ENCODE measurements at regions not wholly inside any gene's neighbourhood (a gene's known extent, or its start where the extent isn't known, plus 50 kb on each side); places are given as distances from the start of the nearest gene placed in this dataset.

GRCh38 chr18:51527826-51528225, 330.3 kb upstream of the MEX3C start:
- POLR2A ChIA-PET = no interaction called here
- ATAC-seq = no peak
- H3K27ac ChIP-seq = no peak overlapping the region

GRCh38 chr18:51531501-51531900, 334.0 kb upstream of the MEX3C start:
- Histone ChIP-seq H3K9me3 (no peaks in the 10 kb centered on the region; the same call in 2 of the 3 replicates), H3K4me3 (no peak overlapping the region), H3K27ac (no peak overlapping the region), H3K4me2 (no peak overlapping the region), H3K4me1 (no peaks in the 10 kb centered on the region)
- no peak for FAIRE-seq
- no peak for DNase-seq (ENCODE audit: low read depth in 1 of 2, low spot score in 1 of 2)
- 71% methylated on average over 5 of the region's 5 CpGs for WGBS (ENCODE audit: missing lambda C conversion rate)
- TF ChIP-seq GATA3 (IDR thresholded peaks at IDR 0.05; ENCODE audit: borderline replicate concordance) (no peak), CBX8 (IDR thresholded peaks at IDR 0.05) (no peak), HOXB13 (CRISPR knock-in tag; IDR thresholded peaks at IDR 0.05; ENCODE audit: low read depth) (no peak), POLR2A (IDR thresholded peaks at IDR 0.05; ENCODE audit: low read length) (no peak), CBX2 (IDR thresholded peaks at IDR 0.05; ENCODE audit: borderline replicate concordance, low read depth) (no peak), USF2 (IDR thresholded peaks at IDR 0.05) (no peak), NR3C1 (IDR thresholded peaks at IDR 0.05) (no peak), MYC (IDR thresholded peaks at IDR 0.05; ENCODE audit: borderline replicate concordance, low read length) (no peak), CHD4 (IDR thresholded peaks at IDR 0.05; ENCODE audit: borderline replicate concordance) (no peak), TFCP2L1 (CRISPR knock-in tag; IDR thresholded peaks at IDR 0.05) (no peak), SREBF2 (IDR thresholded peaks at IDR 0.05) (no peak), BHLHE40 (IDR thresholded peaks at IDR 0.05; ENCODE audit: low read depth, low read length) (no peak), HDAC2 (IDR thresholded peaks at IDR 0.05) (no peak), HMGXB4 (CRISPR knock-in tag; IDR thresholded peaks at IDR 0.05; ENCODE audit: borderline replicate concordance) (no peak), CHD2 (IDR thresholded peaks at IDR 0.05; ENCODE audit: low read length, partially characterized antibody) (no peak), ZFP36 (IDR thresholded peaks at IDR 0.05; ENCODE audit: borderline replicate concordance, partially characterized antibody) (no peak), JUNB (IDR thresholded peaks at IDR 0.05) (no peak), MAFK (IDR thresholded peaks at IDR 0.05; ENCODE audit: partially characterized antibody) (no peak)
- ChIA-PET CTCF (no interaction called here), POLR2A (no interaction called here)
- ATAC-seq = no peak

More at GRCh38 chr18:51527826-51528225, 330.3 kb upstream of the MEX3C start:
- CTCF ChIA-PET = no interaction called here
- no peak for TF ChIP-seq FOSL2 (IDR thresholded peaks at IDR 0.05)
- no peak for TF ChIP-seq FOSL2 (CRISPR knock-in tag; IDR thresholded peaks at IDR 0.05)
- TF ChIP-seq RCOR1 (IDR thresholded peaks at IDR 0.05; ENCODE audit: low read depth, low read length) = no peak
- no peak for TF ChIP-seq PBX3 (IDR thresholded peaks at IDR 0.05)
- TF ChIP-seq RNF2 (IDR thresholded peaks at IDR 0.05; ENCODE audit: borderline replicate concordance, low read depth) = no peak
- no peak for TF ChIP-seq HDAC2 (IDR thresholded peaks at IDR 0.05)
- 35% methylated on average over 1 of the region's 1 CpG for WGBS (ENCODE audit: missing lambda C conversion rate)
- DNase-seq (ENCODE audit: low read depth in 1 of 2, low spot score in 1 of 2) = no peak
- Histone ChIP-seq H3K4me2 (no peak overlapping the region), H3K9me3 (no peaks in the 10 kb centered on the region; the same call in 2 of the 3 replicates), H3K4me1 (no peaks in the 10 kb centered on the region), H3K4me3 (no peak overlapping the region)
- FAIRE-seq = no peak

- ATAC-seq (peak in 1 of 2 experiments; percentile 56; a peak in 2 of 6 replicates), FAIRE-seq (no peak), DNase-seq (ENCODE audit: low read depth in 1 of 2, low spot score in 1 of 2) (peak in 1 of 2 experiments; percentile 40)
- Histone ChIP-seq H3K4me1 (no peaks in the 10 kb centered on the region), H3K9me3 (no peaks in the 10 kb centered on the region; the same call in 2 of the 3 replicates), H3K27ac (no peak overlapping the region), H3K4me3 (no peak overlapping the region), H3K4me2 (no peak overlapping the region; the same call in 2 of the 3 replicates)
- 11% methylated on average over 6 of the region's 6 CpGs for WGBS (ENCODE audit: missing lambda C conversion rate)
- ChIA-PET CTCF (interaction anchor here (0.8 kb wide), 1 partner anchor 82 kb away, joined by 3 read pairs; no protein-coding TSS in a partner anchor), POLR2A (no interaction called here)
- TF ChIP-seq SMC3 (IDR thresholded peaks at IDR 0.05) (peak; percentile 28; the same call in 1 of the 3 replicates), EHF (CRISPR knock-in tag; IDR thresholded peaks at IDR 0.05) (no peak), ATOH8 (CRISPR knock-in tag; IDR thresholded peaks at IDR 0.05; ENCODE audit: low read depth) (no peak), RAD21 (conservative IDR thresholded peaks at IDR 0.05 in 1 of 2, IDR thresholded peaks at IDR 0.05 in 1 of 2) (peak; percentile 22 to 32; a peak in 2 of 5 replicates), TFCP2L1 (CRISPR knock-in tag; IDR thresholded peaks at IDR 0.05) (no peak), HES2 (IDR thresholded peaks at IDR 0.05) (no peak), HMGXB4 (CRISPR knock-in tag; IDR thresholded peaks at IDR 0.05; ENCODE audit: borderline replicate concordance) (no peak), RARB (CRISPR knock-in tag; IDR thresholded peaks at IDR 0.05) (no peak)
Observed at GRCh38 chr18:51537487-51537886, 340.0 kb upstream of the MEX3C start.

All from A549 (cell line).